Myocyte (in vitro differentiated cells): ENCODE measurements at regions not wholly inside any gene's neighbourhood (a gene's known extent, or its start where the extent isn't known, plus 50 kb on each side); places are given as distances from the start of the nearest gene placed in this dataset.

Experiments
- DNase-seq: peaks from one replicate; pipeline ENCODE4 v3.0.0-alpha.2; 2012; ENCODE audit warnings: low read depth

DNA sequence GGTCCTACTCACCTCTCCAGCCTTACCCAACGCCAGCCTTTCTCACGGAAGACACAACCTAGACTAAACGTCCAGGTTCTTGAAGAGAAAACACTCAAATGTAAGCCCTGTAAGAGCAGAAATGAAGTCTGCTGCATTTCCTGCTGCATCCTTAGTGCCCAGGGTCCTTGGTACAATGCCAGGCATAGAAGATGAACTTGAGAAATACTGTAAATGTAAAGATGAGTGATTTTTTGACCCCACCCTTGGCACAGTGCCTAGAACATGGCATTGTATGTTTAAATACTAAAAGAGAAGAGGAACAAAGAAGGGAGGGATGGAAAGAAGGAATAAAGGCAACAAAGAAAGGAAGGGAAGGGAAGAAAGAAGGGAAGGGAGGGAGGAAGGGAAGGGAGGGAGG, 514.6 kb downstream of the MED13L start:
- no peak for DNase-seq

DNA sequence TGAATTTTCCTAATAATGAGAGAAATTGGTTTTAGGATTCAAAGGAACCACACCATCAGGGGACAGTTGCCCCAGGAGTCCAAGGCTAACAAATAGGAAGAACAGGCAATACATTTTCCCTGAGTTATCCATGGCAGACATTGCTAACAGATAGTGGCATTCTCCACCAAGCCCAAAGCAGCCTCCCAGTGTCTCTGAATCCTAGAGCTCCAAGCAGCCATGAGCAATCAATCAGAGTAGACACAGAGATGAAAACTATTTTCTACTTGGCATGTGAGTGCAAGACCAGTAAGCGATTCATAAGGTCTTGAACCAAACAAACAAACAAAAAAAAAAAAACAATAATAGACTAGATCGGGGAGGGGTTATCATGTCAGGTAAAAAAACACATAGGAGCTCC, 515.7 kb downstream of the MED13L start:
- DNase-seq: no peak

DNA sequence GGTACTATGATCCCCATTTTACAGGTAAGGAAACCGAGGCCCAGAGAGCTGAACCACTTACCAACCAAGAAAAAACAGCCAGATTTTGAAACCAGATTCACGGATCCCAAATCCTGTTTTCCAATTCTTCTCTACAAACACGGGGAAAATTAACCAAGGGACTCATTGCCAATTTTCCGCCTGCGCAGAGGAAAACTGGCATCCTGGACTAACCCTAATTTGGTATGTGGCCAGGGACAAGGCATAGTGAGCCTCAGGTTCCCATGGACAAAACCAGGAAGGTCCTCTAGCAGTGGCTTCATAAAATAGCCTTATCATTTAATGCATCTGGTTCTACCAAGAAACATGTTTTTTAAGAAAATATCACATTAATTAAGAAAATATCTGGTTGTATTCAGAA, 517.3 kb downstream of the MED13L start:
- no peak for DNase-seq

DNA sequence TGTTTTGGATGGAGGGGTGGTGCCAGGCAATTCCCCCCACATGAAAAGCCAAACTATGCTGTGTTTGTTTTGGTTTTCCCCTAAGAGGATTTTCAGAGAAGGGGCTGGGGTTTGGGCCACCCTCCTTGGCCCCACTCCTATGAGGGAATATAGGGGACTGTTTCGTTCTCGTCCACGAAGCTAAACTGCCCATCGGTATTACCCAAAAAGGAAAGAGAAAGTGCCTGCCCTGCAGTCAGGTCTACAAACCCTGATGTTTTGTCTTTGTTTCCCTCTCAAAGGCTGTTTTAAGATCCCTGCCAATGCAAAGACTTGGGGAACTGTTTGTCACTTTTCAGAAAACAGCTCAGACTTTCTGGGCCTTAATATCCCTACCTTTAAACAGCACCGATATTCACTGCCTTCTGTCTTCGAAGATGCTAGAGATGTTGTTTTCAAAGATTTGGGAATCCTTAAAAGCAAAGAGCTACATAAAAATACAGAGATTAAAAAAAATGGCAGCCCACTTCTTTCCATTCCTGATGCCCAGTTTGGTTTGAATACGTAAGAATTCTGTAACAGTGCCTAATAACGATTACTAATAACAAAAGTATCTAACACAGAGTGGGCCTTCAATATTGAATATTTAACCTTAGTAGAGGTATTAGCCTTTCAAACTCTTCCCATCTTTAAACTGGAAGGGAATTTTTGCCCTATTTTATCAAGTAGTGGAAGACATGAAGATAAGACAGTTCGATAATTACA, 518.4 kb downstream of the MED13L start:
- no peak for DNase-seq

DNA sequence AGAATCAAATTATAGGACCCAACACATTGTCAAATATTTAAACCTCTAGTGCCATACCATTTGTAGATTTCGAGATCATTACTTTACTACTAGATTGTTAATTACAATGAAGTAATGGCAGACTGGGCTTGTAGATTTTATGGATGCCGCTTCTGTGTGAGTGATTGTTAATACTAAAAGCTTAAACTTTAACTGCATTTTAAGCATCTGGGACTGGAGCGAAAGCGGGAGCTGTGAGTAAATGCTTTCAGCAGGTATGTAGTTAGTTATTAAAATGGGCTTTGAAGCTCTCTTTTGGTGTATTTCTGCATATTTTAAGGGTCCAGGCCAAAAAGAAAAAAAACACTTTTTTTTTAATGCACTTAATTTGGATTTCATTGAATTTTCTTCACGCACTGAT, 519.3 kb downstream of the MED13L start:
- DNase-seq: no peak

DNA sequence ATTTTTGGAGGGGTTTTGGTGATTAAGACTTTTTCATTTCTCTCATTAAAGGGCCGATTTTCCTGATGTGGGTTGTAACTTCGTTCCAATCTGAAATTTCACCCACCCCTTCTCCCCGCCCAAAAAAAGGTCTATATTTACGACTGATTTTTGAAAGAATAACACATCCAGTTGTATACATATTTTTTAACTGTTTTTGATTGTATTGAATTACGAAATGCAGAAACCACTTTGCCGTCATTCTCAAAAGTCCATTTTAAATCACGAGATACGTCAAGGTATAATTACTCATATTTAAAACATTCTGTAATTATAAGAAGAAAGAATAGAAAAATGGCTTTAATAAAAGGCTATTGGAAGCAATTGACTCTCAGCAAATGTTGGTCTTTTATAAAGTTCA, 520.7 kb downstream of the MED13L start:
- DNase-seq: no peak

DNA sequence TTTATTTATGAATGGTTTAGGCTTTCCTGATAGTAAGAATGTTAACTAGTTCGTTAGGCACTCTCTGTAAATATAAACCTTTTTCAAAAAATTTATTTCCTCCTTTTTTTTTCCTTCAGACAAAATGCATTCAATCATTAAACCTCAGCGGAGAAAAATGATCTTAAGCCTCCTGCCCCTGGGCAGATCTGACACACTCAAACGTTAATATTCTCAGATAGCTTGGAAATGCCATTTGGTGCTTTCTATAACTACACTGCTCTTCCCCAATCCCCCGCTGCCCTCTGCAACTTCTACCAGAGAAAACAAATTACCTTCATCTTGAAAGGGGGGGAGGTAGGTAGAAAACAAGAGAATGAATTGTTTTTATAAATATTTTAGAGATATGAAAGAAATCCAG, 521.2 kb downstream of the MED13L start:
- DNase-seq: no peak

DNA sequence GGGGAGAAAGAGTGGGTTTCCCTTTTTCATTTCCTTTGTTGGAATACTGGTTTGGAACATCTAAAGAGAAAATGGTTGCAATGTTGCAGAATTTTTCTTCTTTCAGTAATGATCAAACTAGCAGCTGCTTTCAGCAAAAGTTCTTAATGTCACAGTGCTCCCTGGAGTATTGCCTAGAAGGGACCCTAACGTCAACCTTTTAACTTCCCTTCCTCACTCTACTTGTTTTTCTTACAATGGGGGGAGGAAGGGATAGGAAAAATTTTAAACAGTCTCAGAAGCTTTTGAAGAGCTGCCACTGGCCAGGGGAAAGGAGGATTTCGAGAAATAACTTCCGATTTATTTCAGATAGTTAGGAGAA, 521.8 kb downstream of the MED13L start:
- no peak for DNase-seq

DNA sequence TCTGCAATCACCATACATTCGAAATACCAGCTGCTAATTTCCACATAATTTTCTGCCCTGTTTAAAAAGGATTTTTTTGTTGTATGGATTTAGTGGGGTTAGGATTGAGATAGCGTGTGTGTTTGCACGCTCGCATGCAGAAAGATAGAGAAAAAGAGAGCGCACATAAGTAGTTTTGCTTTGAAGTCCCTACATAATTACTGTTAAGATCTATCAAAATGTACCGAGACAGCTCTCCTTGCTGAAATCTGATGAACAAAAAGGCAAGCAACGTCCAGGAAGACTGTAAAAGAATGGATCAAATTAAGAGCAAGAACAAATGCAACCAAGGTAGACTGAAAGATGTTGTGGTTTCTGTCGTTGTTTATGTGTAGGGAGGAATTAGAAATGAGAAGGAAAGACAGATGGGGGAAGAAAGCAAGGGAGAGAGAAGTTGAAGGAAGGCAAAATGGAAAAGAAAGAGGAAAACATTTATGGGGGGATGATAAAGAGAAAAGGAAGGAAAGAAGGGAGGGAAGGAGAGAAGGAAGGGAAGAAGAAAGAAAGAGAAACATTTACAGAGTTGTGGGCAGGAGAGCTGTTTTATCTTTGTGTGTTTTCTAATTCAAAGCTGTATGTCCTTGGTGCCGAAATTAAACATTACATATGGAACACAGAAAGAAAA, 522.3 kb downstream of the MED13L start:
- no peak for DNase-seq

DNA sequence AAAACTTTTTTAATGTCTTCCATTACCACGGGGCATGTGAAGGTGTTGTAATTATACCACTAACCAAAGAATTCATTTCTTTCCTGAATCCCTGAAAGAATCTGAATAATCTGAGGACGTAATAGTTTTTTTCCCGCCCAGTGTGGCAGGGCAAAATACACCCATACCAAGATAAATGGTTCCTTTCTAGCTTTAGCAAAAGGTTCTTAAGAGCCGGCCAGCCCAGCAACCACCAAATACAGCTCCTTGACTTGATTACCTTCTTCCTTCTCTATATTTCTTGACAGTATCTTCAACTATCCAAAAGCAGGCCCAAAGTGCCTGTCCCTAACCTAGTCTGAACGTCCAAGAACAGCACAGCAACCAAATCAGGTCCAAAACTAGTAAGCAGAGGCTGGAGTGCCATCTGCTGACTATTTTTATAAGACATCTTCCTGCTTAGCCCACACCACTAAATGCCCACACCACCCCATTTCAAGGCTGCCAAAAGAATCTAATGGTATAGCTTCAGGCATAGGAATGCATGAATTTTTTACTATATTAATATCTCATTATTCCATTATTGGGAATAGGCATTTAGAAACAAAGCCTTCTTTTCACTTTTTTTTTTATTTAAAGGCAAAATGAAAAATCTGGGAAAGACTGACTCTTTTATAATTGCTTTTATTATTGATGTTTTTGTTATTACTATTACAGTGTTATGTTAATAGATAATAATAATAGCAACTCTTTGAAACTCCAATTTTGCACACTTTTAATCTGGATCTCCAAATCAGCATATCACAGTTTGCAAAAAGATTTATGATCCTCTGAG, 524.4 kb downstream of the MED13L start:
- DNase-seq: peak; percentile 64

DNA sequence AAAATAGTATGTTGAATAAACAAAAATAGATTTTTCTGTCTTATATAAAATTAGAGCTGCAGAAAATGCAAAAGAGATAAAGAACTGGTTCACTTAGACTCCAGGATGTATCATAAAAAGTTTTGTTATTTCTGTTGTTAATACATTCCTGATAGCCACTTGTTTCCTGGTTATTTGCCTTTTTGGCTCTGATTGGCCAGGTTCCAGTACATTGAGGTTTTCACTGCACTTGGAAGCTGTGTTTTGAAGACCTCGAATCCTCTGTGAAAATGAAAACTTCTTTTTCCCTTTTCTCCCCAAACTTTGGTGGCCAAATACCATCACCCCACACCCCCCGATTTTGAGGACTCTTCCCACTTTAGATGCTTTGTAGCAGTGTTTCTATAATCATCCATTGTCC, 525.3 kb downstream of the MED13L start:
- DNase-seq: peak; percentile 5

DNA sequence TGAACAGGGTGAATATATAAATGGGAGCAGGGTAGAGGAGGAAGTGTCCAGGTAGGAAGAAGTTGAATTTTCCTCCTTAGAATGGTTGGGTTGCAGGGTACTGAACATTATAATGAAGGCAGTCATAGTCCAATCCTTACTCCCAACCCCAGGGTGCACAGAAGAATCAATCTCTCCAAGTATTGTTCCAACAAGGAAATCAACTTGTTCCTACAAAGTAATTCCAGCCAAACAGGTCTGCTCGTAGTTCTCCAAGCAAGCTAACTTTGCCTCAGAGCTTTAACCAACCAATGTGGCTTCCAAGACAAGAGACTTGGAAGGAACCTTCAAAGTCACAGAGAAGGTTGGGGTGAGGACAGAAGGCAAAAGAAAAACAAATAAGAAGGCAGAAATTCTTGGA, 527.2 kb downstream of the MED13L start:
- no peak for DNase-seq

DNA sequence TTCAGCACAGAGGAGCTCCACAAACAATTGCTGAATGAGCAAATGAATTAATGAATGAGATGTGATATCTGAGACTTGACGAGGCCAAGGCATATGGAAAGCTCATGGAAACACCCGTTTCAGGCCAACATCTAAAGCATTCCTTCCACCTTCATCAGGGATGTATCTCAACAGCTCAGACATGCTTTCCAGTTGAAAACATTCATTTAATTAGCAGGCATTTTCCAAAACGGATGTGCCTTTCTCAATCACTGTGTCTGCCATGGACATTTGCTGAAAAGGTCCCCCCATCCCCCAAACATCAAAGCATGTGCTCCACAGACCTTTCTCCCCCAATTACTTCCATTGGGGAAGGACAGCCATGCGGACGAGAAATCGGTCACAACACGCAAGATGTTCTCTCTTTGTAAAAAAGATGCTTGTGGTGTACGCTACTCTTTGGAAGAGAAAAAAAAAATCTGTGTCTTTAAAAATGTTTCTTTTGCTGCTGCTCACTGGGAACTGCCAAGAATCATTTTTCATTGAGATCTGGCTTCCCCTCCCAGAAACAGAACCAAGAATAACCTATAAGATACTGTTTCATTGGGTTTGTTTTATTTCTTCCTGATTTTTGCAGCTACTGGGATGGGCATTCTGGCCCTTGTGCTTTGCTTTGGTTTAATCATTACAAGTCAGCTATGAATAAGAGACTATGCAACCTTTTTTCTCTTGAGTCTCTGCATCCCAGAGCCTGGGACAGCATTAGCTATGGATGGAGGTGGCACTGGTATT, 528.2 kb downstream of the MED13L start:
- DNase-seq: no peak

DNA sequence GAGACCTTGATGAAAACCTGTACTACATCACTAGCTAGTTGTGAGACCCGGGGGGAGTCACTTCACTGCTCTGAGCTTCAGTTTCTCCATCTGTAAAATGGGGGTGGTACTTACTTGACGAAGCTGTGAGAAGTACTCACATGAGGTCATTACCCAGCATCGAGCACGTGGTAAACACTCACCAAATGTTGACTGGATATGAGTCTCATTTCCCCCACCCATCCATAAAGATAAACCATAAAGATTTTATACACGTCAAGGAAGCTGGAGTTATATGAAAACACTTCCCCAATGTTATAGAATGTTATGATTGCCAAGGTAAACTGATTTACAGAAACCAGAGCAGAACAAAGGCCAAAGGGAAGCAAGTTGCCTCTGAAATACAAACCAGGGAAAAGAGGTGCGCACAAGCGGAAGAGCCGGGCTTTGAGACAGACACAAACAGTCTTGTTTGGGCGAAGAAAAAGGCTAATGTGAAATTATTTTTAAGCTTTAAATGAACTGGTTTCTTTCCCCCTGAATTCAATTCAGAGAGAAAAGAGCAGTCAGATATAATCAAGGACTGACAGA, 536.8 kb downstream of the MED13L start:
- DNase-seq: no peak

DNA sequence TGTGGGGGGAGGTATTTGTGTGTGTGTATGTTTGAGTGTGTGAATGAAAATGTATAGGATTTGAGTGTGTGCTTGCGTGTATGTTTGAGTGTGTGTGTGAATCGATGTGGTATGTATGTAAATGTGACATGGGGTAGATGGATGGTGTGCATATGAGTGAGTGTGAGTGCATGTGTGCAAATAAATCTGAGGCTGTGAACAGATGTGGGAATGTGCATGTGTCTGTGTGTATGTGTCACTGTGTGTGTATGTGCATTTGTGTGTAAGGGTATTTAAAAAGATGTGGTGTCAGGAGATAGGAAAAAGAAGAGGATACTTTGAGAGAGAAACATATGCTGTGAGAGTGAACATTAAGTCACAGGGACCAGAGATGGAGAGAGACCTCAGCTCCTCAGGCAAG, 539.6 kb downstream of the MED13L start:
- DNase-seq: no peak

DNA sequence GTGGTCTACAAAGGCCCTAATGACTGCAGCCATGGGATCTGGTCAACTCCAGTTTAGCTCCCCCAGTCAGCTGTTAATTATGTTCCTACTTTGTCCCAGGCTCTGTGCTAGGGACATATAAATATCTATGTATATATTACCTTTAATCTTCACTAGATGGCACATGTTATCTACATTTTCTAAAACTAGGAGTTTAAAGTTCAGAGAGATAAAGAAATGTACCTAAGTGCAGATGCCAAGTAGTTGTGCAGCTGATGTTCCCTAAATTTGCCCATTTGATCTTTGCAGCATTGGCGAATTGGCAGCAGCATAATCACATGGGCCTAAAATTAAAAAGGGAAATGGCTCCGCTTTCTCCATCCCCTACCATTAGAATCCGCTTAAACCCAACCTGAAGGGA, 541.1 kb downstream of the MED13L start:
- no peak for DNase-seq

DNA sequence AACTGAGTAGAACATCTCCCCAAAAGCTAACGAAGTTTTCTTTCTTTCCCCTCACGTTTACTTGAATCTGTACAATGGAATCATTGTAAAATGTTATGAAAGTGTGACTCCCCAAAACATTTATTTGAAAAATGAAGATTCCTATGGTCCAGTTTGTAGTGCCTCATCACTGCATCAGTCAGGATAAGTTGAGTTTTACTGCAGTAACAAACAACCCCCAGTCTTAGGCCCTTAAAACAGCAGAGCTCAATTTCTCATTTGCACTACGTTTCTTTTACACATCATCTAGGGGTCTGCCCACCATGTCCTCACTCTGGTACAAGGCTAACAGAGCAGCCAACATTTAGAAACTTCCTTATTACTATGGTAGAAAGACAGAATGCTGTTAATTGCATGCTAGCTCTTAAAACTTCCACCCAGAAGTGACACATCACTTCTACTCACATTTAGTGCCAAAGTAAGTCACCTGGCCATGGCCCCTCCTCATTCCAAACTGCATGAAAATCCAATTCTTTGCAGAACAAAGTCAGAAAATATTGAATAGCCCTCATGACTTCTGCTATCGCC, 546.4 kb downstream of the MED13L start:
- DNase-seq: no peak

DNA sequence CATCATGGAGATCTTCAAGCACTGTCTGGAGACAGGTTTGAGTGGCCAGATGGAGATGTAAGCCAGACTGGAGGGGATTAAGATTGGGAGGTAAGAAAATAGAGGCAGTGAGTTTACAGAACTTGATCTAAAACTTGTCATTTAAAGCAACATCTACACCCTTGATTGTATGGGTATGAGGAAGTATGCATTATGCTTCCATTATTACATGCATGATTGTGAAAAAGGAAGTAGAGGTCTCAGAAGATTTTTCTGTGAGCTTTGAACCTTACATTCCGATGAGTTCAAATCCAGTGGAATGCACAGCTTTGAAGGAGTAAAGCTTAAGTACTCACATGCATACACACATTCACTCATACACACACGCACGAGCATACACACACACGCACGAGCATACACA, 550.8 kb downstream of the MED13L start:
- no peak for DNase-seq

DNA sequence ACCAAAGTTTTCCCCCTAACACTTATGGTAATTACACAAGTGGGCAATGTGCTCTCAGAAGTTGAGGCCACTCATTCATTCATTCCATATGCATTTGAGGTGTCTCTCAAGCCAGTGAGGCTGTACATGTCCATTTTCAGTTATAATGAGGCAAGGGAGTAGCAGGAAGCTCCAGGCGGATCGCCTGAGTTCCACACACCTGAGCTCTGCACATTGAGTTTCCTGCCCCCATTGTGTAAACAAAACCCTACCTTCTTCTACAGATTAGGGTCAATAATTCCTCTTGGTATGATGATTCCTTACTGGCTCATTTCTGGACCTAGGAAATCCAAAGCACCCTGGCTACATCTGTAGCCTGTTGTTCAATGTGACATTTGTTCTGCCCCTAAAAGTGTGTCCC, 555.3 kb downstream of the MED13L start:
- no peak for DNase-seq

DNA sequence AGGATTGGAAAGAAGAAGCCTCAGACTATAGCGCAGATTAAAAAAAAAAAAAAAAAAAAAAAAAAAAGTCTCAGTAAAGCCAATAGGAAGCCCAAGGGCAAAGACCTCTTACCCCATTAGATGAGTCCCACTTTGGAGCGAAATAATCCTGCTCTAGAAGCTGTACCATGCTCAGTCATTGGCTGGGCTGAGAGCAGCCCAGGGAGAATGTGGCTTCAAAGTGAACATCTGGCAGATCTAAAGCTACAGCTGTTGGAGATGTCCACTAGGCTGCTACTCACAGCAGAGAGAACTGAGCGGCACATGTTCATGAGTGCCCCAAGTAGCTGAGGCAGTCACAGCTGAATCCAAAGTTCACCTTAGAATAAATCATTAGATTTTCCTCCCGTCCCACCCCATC, 560.9 kb downstream of the MED13L start:
- no peak for DNase-seq

DNA sequence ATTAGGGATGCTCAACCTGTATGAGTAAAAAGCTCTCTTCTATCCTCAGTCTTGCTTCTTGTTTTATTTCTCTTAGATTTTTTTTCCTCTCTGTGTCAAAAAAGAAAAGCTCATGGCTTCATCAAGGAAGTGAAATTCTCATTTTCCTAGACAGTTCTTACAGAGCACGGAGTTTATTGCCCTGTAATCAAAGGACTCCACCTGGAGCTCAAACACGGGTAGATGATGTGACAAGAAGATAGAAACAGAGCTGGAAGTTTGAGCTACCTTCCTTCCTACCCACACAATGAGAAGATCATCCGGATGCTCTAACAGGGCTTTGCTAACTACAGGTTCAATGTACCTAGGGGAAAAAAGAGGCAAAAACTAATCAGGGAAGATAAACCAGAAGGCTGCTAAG, 564.8 kb downstream of the MED13L start:
- DNase-seq: no peak
